ENCODE measurements at regions not wholly inside any gene's neighbourhood (a gene's known extent, or its start where the extent isn't known, plus 50 kb on each side); places are given as distances from the start of the nearest gene placed in this dataset.

DNA sequence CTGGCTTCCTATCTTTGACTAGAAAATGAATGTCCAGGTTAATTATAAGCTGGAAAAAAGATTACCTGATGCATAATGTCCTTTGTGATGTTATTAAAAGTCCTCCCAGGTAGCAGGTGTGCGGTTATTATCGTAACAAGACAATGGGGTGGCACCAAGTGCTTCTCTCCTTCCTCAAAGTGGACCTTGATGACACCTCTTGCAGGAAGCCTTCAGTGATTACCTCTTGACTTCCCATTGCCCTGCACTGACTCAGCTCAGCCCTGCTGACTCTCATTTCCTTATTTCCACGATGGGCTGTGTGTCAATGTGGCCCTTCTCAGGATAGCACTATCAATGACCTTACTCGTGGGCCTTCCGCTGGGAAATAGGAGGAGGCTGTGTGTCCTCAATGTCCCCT, 477.4 kb upstream of the CCL2 start:
- Histone ChIP-seq H3K4me3 (replicated peaks in 1 of 3; ENCODE audit: insufficient read depth in 1 of 3, low read depth in 2 of 3, low read length in 3 of 3) (no peak overlapping the region), H3K9ac (ENCODE audit: insufficient read depth, low read depth, low read length) (no peak overlapping the region), H3K4me2 (ENCODE audit: low read depth, low read length) (no peak overlapping the region), H3K9me3 (ENCODE audit: low read length) (no peaks in the 10 kb centered on the region), H3K27me3 (ENCODE audit: control insufficient read depth in 1 of 2, insufficient read depth in 2 of 2, low read length in 2 of 2) (peaks cover 0 to 3% of the 10 kb centered on the region in 2 experiments; a peak in 1 of 5 replicates), H3K27ac (ENCODE audit: extremely low read length, insufficient read depth, low read length) (no peak overlapping the region), H2AFZ (ENCODE audit: low read length) (no peak overlapping the region), H3K79me2 (ENCODE audit: insufficient read depth, low read length) (no peaks in the 10 kb centered on the region), H3K4me1 (ENCODE audit: insufficient read depth, low read length) (no peaks in the 10 kb centered on the region), H4K20me1 (ENCODE audit: insufficient read depth, low read length) (no peaks in the 10 kb centered on the region), H3K36me3 (replicated peaks in 1 of 2; ENCODE audit: control insufficient read depth in 1 of 2, insufficient read depth in 2 of 2, low read length in 2 of 2) (no peaks in the 10 kb centered on the region)
- FAIRE-seq (no peak), ATAC-seq (no peak), DNase-seq (ENCODE audit: low spot score) (no peak)
- ChIA-PET POLR2A (no interaction called here), CTCF (ENCODE audit: low intra/inter-chr PET ratio, low total read pairs) (no interaction called here)
- WGBS (ENCODE audit: low lambda C conversion rate), result 34% methylated on average over 5 of the region's 5 CpGs
- in situ Hi-C loops (cut with HindIII; ENCODE audit: extremely low pct_ligation_motif_present, low pct_unique_long_range_greater_than_20kb), result loop anchor here (5.0 to 10.0 kb wide), 2 partner anchors 167 to 370 kb away; no protein-coding TSS in a partner anchor
- no TSS peak for BruUV-seq (replicated peaks)
- no peak for TF ChIP-seq ETV5 (CRISPR knock-in tag; IDR thresholded peaks at IDR 0.05; ENCODE audit: borderline replicate concordance)
- TF ChIP-seq NR2F6 (IDR thresholded peaks at IDR 0.05), result no peak
- TF ChIP-seq NR2F6 (CRISPR knock-in tag; IDR thresholded peaks at IDR 0.05), result no peak
- TF ChIP-seq, protein P1, sequence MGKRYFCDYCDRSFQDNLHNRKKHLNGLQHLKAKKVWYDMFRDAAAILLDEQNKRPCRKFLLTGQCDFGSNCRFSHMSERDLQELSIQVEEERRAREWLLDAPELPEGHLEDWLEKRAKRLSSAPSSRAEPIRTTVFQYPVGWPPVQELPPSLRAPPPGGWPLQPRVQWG (CRISPR knock-in tag; IDR thresholded peaks at IDR 0.05; ENCODE audit: borderline replicate concordance, low read depth), result no peak
- TF ChIP-seq JDP2 (CRISPR knock-in tag; IDR thresholded peaks at IDR 0.05; ENCODE audit: borderline replicate concordance), result no peak
- TF ChIP-seq ZNF224 (CRISPR knock-in tag; IDR thresholded peaks at IDR 0.05), result no peak
- TF ChIP-seq, protein P2, sequence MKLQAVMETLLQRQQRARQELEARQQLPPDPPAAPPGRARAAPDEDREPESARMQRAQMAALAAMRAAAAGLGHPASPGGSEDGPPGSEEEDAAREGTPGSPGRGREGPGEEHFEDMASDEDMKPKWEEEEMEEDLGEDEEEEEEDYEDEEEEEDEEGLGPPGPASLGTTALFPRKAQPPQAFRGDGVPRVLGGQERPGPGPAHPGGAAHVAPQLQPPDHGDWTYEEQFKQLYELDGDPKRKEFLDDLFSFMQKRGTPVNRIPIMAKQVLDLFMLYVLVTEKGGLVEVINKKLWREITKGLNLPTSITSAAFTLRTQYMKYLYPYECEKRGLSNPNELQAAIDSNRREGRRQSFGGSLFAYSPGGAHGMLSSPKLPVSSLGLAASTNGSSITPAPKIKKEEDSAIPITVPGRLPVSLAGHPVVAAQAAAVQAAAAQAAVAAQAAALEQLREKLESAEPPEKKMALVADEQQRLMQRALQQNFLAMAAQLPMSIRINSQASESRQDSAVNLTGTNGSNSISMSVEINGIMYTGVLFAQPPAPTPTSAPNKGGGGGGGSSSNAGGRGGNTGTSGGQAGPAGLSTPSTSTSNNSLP (IDR thresholded peaks at IDR 0.05; ENCODE audit: low read depth, low read length), result no peak
- TF ChIP-seq CENPX (CRISPR knock-in tag; IDR thresholded peaks at IDR 0.05), result no peak
- no peak for TF ChIP-seq PHF20 (CRISPR knock-in tag; IDR thresholded peaks at IDR 0.05)
- no peak for TF ChIP-seq ZNF780A (CRISPR knock-in tag; IDR thresholded peaks at IDR 0.05)
- TF ChIP-seq, protein P3, sequence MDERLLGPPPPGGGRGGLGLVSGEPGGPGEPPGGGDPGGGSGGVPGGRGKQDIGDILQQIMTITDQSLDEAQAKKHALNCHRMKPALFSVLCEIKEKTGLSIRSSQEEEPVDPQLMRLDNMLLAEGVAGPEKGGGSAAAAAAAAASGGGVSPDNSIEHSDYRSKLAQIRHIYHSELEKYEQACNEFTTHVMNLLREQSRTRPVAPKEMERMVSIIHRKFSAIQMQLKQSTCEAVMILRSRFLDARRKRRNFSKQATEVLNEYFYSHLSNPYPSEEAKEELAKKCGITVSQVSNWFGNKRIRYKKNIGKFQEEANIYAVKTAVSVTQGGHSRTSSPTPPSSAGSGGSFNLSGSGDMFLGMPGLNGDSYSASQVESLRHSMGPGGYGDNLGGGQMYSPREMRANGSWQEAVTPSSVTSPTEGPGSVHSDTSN (CRISPR knock-in tag; IDR thresholded peaks at IDR 0.05), result no peak
- TF ChIP-seq, protein P4, sequence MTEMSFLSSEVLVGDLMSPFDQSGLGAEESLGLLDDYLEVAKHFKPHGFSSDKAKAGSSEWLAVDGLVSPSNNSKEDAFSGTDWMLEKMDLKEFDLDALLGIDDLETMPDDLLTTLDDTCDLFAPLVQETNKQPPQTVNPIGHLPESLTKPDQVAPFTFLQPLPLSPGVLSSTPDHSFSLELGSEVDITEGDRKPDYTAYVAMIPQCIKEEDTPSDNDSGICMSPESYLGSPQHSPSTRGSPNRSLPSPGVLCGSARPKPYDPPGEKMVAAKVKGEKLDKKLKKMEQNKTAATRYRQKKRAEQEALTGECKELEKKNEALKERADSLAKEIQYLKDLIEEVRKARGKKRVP (CRISPR knock-in tag; IDR thresholded peaks at IDR 0.05), result no peak
- no peak for TF ChIP-seq ZNF549 (CRISPR knock-in tag; IDR thresholded peaks at IDR 0.05)
- no peak for TF ChIP-seq ZSCAN30 (CRISPR knock-in tag; IDR thresholded peaks at IDR 0.05)
- no peak for TF ChIP-seq GZF1 (CRISPR knock-in tag; IDR thresholded peaks at IDR 0.05)
- no peak for TF ChIP-seq ZBTB20 (CRISPR knock-in tag; IDR thresholded peaks at IDR 0.05; ENCODE audit: borderline replicate concordance, low read depth)
- TF ChIP-seq, protein P5, sequence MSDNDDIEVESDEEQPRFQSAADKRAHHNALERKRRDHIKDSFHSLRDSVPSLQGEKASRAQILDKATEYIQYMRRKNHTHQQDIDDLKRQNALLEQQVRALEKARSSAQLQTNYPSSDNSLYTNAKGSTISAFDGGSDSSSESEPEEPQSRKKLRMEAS (IDR thresholded peaks at IDR 0.05), result no peak
- TF ChIP-seq, protein P6, sequence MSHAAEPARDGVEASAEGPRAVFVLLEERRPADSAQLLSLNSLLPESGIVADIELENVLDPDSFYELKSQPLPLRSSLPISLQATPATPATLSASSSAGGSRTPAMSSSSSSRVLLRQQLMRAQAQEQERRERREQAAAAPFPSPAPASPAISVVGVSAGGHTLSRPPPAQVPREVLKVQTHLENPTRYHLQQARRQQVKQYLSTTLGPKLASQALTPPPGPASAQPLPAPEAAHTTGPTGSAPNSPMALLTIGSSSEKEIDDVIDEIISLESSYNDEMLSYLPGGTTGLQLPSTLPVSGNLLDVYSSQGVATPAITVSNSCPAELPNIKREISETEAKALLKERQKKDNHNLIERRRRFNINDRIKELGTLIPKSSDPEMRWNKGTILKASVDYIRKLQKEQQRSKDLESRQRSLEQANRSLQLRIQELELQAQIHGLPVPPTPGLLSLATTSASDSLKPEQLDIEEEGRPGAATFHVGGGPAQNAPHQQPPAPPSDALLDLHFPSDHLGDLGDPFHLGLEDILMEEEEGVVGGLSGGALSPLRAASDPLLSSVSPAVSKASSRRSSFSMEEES (CRISPR knock-in tag; IDR thresholded peaks at IDR 0.05), result no peak
- TF ChIP-seq ZNF317 (CRISPR knock-in tag; IDR thresholded peaks at IDR 0.05), result no peak
- intact Hi-C loops (cut with micrococcal nuclease; ENCODE audit: unreplicated experiment), result no loop called here

All from HepG2 (cell line).